ENCODE measurements at regions not wholly inside any gene's neighbourhood (a gene's known extent, or its start where the extent isn't known, plus 50 kb on each side); places are given as distances from the start of the nearest gene placed in this dataset.

DNA sequence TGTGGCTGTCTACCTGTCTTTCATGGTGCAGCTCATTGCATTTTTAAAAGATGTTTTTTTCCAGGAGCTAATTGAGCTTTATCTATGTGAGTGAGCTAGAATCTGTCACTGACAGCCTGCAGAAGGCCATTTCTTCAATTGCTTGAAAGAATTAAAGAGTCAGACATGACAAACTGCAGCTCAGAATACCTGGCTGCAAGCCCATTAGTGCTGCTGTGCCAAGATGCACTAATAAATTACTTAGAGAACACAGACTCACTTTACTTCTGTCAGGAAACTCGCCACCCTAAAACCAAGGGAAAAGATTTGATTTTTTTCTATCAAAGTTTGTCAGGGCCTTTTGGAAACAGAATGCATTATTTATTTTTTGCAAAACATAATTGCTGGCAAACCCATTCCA, 368.3 kb downstream of the CAAP1 start:
- no peak for TF ChIP-seq ZC3H10 (CRISPR knock-in tag; IDR thresholded peaks at IDR 0.05)
- TF ChIP-seq ISL1 (CRISPR knock-in tag; IDR thresholded peaks at IDR 0.05): peak; percentile 40; the same call in 1 of the 2 replicates
- no peak for TF ChIP-seq CSDC2 (CRISPR knock-in tag; IDR thresholded peaks at IDR 0.05)
- TF ChIP-seq BACH2 (CRISPR knock-in tag; IDR thresholded peaks at IDR 0.05; ENCODE audit: borderline replicate concordance): no peak
- no peak for TF ChIP-seq SNAI2 (CRISPR knock-in tag; IDR thresholded peaks at IDR 0.05)
- TF ChIP-seq, protein P1, sequence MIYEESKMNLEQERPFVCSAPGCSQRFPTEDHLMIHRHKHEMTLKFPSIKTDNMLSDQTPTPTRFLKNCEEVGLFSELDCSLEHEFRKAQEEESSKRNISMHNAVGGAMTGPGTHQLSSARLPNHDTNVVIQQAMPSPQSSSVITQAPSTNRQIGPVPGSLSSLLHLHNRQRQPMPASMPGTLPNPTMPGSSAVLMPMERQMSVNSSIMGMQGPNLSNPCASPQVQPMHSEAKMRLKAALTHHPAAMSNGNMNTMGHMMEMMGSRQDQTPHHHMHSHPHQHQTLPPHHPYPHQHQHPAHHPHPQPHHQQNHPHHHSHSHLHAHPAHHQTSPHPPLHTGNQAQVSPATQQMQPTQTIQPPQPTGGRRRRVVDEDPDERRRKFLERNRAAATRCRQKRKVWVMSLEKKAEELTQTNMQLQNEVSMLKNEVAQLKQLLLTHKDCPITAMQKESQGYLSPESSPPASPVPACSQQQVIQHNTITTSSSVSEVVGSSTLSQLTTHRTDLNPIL (CRISPR knock-in tag; IDR thresholded peaks at IDR 0.05; ENCODE audit: low read depth): no peak
- no peak for TF ChIP-seq ARNTL (CRISPR knock-in tag; IDR thresholded peaks at IDR 0.05; ENCODE audit: borderline replicate concordance, low read depth)
- TF ChIP-seq, protein P2, sequence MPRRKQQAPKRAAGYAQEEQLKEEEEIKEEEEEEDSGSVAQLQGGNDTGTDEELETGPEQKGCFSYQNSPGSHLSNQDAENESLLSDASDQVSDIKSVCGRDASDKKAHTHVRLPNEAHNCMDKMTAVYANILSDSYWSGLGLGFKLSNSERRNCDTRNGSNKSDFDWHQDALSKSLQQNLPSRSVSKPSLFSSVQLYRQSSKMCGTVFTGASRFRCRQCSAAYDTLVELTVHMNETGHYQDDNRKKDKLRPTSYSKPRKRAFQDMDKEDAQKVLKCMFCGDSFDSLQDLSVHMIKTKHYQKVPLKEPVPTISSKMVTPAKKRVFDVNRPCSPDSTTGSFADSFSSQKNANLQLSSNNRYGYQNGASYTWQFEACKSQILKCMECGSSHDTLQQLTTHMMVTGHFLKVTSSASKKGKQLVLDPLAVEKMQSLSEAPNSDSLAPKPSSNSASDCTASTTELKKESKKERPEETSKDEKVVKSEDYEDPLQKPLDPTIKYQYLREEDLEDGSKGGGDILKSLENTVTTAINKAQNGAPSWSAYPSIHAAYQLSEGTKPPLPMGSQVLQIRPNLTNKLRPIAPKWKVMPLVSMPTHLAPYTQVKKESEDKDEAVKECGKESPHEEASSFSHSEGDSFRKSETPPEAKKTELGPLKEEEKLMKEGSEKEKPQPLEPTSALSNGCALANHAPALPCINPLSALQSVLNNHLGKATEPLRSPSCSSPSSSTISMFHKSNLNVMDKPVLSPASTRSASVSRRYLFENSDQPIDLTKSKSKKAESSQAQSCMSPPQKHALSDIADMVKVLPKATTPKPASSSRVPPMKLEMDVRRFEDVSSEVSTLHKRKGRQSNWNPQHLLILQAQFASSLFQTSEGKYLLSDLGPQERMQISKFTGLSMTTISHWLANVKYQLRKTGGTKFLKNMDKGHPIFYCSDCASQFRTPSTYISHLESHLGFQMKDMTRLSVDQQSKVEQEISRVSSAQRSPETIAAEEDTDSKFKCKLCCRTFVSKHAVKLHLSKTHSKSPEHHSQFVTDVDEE (CRISPR knock-in tag; IDR thresholded peaks at IDR 0.05): peak; percentile 62
- TF ChIP-seq, protein P3, sequence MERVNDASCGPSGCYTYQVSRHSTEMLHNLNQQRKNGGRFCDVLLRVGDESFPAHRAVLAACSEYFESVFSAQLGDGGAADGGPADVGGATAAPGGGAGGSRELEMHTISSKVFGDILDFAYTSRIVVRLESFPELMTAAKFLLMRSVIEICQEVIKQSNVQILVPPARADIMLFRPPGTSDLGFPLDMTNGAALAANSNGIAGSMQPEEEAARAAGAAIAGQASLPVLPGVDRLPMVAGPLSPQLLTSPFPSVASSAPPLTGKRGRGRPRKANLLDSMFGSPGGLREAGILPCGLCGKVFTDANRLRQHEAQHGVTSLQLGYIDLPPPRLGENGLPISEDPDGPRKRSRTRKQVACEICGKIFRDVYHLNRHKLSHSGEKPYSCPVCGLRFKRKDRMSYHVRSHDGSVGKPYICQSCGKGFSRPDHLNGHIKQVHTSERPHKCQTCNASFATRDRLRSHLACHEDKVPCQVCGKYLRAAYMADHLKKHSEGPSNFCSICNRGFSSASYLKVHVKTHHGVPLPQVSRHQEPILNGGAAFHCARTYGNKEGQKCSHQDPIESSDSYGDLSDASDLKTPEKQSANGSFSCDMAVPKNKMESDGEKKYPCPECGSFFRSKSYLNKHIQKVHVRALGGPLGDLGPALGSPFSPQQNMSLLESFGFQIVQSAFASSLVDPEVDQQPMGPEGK (CRISPR knock-in tag; IDR thresholded peaks at IDR 0.05; ENCODE audit: borderline replicate concordance): no peak

Data from SK-N-SH treated with all-trans-retinoic acid at 6 μM for 48 hours (cell line).